ENCODE measurements at regions not wholly inside any gene's neighbourhood (a gene's known extent, or its start where the extent isn't known, plus 50 kb on each side); places are given as distances from the start of the nearest gene placed in this dataset.
"Not testable (repeated sequence)": the region's sequence is repeated elsewhere in the genome, so short reads cannot be mapped to it uniquely, and the experiment has no call there.

DNA sequence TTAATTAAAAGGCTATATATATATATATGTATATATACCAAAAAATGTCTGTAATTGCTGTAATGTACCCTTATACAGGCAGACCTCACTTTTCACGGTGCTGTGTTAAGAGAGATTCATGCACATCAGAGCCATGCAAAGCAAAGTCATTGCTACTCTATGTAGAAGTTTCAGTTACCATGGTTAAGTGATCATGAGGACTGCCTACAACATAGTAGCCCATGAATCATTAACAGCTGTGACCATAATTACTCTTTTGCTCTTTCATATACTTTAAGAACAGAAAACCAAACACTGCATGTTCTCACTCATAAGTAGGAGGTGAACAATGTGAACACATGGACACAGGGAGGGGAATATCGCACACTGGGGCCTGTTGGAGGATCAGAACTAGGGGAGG, 225.3 kb upstream of the EPHA3 start:
- DNase-seq (ENCODE audit: low spot score in 2 of 2) = no peak
- no peak for FAIRE-seq

DNA sequence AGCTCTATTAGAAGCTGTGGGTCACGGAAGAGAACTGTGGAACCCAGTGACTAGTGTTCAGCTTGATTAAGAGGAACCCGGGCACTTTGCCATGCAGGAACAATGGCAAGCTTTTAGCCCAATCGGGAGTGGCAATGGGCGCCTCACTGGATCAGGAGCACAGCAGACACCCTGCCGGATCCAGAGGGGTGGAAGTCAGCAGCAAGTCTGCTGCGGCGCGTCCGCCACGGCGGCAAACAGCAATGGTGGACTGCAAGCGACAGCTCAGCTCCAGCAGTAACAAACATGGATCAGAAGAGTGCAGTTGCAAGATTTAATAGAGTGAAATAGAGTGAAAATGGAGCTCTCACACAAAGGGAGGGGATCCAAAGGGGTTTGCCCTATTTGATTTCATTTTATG, 220.8 kb upstream of the EPHA3 start:
- FAIRE-seq; DNase-seq (ENCODE audit: low spot score in 2 of 2): not testable (repeated sequence)

DNA sequence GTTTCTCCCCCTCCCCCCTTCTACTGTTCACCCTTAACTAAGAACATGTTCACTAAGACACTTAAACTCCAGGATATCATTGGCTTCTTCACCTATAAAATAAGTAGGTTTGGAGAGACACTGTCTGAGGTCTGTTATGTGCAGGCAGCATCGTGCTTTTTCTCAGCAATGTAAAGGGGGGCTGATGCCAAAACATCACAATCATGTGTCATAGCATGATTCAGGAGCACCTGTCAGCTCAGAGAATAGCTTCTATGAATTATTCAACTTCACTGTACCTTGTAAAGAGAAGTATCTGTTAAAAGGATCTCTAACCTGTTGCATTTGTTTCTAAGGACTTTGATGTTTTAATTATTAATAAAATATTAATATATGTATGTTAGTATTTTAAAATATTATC, 211.4 kb upstream of the EPHA3 start:
- DNase-seq (ENCODE audit: low spot score in 2 of 2) = no peak
- FAIRE-seq = no peak

DNA sequence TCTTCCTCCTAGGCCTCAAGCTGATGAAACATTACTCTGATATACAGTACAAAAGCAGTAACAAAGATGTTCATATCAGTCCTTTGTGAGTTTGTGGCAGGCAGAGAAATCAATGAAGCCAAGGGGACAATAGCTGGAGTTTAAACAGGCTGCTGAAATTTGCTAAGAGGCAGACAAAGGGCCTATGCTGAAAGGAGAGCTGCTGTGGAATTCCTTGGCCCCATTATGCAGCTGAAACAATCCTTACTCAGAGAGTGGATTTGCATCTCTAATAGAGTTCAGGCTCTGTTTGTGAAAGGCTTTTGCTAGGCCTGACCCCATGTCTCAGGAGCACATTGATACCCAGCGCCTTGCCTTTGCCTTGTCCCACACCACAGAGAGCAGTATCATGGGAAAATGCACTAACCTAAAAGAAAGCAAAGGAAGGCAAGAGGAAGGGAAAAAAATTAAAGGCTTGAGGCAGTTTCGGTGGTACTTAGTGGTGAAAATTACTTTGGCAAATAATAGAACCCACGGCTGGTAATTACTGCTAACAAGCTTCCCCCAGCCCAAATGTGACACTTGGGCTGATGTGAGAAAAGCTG, 195.0 kb upstream of the EPHA3 start:
- no peak for FAIRE-seq
- peak in 1 of 2 donors; percentile 3 for DNase-seq (ENCODE audit: low spot score in 2 of 2)

DNA sequence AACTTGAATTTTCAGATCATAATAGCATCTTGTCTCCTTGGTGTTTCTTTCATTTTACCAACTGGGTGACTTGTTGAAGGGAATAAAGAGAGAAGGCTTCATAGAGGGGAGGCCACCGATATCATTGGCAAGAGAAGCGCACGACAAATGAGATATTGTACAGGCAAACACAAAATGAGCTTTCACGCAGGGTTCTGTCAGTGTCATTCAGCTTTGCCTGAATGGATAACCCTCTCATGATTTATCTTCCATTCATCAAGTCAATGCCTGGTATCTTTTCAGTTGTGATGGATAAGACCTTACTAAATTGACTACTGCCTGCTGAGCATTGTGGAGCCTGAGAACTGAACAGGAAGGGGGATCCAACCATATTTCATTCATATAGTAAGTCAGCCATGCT, 188.6 kb upstream of the EPHA3 start:
- FAIRE-seq (no peak), DNase-seq (ENCODE audit: low spot score in 2 of 2) (no peak)

DNA sequence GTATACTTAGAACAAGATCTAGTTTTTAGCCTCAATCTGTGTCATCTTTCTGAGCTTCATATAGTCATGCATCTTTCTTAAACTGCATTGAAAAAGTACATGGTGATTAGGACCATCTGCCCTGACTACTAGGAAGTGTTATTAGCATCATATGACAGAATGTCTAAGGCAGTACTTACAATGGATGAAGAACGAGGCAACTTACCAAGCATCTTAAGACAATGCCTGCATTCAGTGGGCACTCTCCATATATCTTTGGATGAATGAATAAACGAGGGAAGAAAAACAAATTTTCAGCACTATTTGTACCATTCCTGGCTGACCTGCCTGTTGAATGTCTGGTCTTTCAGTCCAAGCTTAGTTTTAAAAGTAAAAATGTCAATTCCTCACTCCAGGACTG, 185.4 kb upstream of the EPHA3 start:
- DNase-seq (ENCODE audit: low spot score in 2 of 2) (no peak), FAIRE-seq (no peak)

DNA sequence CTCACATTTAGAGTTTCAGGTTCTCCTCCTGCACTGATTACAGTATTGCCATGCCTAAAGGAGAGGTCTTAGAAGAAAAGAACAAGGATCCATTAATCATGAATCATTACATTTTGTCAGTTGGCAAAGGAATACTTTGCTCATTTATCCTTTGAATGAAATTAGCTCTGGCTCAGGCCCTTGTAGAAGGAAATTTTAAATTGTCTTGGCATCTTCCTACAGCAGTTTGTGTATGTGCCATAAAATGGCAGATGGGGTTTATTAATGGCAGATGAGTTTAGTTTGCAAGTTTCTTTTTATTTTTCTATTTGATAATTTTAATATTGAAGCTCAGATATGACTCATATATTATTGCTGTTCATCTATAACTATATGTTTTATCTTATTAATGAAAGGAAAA, 181.2 kb upstream of the EPHA3 start:
- no peak for DNase-seq (ENCODE audit: low spot score in 2 of 2)
- no peak for FAIRE-seq

DNA sequence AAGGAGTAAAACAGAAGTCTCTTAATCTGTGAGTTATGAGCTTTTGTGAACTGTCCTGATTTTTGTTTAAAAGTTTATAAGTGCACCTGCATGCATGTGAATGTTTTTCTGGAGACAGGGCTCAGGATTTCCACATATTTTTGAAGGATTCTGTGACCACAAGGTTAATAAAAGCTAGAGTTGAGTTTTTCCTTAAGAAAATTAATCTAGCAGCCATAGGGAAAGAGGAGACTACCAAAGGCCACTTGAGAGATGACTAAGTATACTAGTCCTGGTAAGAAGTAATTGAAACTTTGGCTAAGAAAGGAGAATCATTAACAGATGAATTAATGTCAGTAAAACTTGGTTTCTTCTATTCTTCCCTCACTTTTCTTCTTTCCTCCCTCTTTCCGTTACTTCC, 176.8 kb upstream of the EPHA3 start:
- no peak for FAIRE-seq
- DNase-seq (ENCODE audit: low spot score in 2 of 2) = no peak

DNA sequence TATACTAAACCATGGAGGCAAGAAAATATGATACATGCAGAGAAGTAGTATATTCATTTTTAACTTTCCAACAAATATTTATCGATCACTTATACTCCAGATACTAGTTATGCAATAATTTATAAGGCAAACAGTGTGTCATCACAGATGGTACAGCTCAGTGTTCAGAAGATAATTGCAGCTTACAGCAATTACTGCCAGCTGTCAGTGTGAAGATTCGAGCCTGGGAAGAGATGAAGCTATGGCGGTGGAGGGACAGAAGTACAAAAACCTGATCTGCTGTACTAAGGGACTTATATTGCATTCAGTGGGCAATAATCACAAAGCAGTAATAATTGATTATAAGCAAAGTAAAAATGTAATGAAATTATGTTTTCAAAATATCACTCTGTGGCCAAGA, 170.6 kb upstream of the EPHA3 start:
- DNase-seq (ENCODE audit: low spot score in 2 of 2) = no peak
- FAIRE-seq = no peak

DNA sequence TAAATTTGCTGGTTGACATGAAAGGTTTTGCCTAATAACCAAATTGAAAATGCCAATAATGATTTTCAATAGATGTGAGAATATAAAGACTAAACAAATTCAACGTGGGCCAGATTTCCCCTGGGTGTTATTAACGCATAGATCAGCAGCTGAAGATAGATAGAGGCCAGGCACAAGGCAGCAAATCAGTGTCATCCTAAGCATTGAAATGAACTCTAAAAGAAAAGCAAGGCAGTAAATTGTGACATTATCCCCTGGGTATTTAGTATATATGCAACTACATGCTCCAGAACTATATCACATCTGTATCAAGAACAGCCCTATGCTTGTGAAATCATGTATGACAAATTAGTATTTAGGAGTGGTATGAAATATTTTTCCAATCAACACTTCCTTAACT, 167.1 kb upstream of the EPHA3 start:
- DNase-seq (ENCODE audit: low spot score in 2 of 2) = no peak
- FAIRE-seq = no peak

DNA sequence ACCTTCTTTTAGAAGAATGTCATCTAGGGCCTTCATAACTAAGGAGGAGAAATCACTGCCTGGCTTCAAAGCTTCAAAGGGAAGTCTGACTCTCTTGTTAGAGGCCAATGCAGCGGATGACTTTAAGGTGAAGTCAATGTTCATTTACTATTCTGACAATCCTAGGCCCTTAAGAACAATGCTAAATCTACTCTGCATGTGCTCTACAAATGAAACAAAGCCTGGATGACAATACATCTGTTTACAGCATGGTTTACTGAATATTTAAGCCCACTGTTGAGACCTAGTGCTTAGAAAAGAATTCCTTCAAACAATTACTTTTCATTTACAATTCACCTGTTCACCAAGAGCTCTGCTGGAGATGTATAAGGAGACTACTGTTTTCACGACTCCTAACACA, 160.4 kb upstream of the EPHA3 start:
- DNase-seq (ENCODE audit: low spot score in 2 of 2) = no peak
- FAIRE-seq = no peak

DNA sequence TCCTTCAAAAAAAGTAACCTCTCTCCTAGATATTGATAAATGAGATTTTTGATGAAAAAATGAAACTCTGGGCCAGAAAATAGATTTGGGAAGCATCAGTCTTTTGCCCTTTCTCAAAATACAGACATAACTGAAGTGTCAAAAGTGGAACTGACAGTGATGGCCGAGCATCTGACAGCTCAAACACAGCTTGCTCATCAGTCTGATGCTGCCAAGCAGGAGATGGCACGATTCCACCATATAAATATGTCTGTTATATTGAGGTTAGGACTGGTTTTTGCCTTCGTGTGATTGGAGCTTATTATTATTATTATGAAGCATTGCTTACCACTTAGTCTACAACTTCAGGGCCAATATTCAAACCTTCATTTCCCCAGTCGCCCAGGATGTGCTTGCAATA, 152.6 kb upstream of the EPHA3 start:
- DNase-seq (ENCODE audit: low spot score in 2 of 2) (no peak), FAIRE-seq (no peak)

DNA sequence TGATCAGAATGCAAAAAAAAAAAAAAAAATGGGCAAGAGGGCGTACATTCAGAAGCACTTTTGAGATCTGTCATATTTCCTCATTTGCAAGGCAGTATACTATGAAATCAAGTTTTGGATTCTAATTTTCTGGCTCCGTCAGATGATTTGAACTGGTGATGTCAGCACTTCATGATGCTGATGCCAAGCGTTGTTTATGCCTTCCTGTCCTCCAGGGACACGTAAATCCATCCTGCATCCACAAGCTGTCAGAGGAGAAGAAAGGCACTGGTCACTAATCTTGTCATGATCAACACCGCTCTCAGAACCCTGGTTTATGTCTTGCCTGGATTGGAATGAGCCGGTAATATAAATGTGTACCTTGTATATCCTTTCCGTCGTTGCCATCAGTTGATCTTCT, 152.1 kb upstream of the EPHA3 start:
- FAIRE-seq (no peak), DNase-seq (ENCODE audit: low spot score in 2 of 2) (no peak)

DNA sequence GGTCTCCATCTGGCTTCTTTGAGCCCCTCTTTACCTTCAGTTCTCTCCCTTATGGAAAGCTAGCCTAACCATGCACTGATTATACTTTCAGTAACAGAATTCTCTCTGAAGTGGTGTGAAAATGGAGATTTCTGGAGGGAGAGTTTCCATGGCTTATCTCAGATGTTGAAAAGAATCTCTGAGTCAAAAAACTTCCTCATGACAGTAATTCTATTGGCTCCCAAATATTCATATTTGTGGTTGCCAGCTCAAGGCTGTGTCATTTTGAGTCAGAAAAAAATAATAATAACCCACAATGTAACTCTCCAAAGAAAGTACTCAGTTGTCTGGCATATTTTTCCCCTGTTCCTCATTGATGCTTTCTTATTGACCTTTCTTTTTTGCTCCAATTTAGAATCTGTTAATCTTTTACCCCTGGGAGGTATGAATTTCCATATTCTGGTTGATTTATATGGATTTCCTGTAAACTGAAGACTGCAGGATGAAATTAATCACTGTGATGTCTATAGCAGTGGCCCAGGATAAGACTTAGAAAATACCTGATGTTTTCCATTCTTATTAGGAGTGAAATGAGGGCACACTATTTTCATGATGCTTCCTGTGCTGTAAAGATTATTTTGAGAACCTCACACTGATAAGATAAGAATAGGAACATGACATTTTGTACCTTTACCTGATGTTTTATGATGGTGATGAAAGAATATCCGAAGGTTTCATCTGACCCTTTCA, 149.5 kb upstream of the EPHA3 start:
- FAIRE-seq (no peak), DNase-seq (ENCODE audit: low spot score in 2 of 2) (no peak)

DNA sequence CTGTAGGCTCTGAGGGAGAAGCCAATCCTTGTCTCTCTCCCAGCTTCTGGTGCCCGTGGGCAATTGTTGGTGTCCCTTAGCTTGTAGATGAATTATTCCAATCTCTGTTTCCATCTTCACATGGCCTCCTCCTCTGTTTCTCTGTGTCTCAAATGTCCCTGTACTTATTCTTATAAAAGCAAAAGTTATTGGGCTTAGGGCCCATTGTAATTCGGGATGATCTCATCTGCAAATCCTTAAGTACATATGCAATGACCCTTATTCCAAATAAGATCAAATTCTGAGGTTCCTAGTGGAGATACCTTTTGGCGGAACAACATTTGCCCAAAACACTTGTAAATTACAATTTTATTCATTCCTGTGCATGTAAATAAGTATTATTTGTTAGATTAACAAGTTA, 147.4 kb upstream of the EPHA3 start:
- FAIRE-seq = no peak

DNA sequence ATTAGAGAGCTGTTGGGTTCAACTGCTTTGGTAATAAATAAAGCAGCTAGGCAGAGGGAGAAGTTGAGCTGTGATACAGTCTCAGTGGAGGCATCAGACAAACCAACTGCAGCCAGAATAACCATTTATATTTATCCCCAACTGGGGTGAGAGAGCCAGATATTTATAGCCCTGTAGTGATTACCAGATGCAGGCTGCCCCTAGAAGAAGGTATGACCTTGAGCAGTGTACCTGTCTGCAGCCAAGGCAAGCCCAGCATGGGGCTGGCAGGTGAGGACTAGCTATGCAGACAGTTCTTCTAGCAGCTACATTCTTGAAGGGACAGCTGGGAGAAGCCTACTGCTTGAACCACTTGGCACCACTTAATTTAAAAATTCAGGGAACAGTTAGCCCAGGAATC, 144.4 kb upstream of the EPHA3 start:
- no peak for DNase-seq (ENCODE audit: low spot score in 2 of 2)
- no peak for FAIRE-seq

More for the DNA sequence above, 147.4 kb upstream of the EPHA3 start:
- no peak for DNase-seq (ENCODE audit: low spot score in 2 of 2)

DNA sequence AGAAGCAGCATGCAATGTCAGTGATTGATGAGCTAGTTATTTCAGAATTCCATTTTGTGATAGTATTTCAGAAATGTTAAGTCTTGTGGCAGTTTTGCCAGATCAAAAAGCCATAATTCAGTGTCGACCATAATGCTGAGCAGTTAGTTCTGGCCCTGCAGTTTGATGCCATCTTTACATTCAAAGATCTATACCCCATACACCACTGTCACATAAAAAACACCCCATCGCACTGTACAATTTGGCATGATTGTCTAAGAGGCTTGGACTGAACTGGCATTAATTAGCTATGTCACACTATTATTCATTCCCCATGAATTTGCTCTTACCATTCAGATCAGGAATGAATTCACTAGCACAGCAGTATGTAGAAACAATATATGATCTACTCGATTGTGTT, 127.7 kb upstream of the EPHA3 start:
- FAIRE-seq (no peak), DNase-seq (ENCODE audit: low spot score in 2 of 2) (no peak)

DNA sequence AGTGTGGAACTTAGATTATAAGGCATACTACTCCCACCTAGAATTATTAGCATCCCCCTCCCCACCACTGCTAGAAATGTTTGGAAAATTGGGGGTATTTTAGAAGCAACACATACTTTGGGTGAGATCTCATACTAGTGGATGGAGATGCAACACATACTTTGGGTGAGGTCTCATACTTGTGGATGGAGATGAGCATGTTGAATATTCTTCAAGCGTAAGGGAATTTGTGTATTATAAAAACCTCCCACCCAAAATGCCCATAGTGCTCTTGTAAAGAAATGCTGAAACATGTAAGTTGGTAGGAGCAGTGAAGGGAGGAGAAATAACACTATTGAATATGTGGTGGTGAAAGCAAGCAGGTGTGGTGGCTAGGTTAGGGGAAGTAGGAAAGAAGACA, 124.0 kb upstream of the EPHA3 start:
- FAIRE-seq (no peak), DNase-seq (ENCODE audit: low spot score in 2 of 2) (no peak)

DNA sequence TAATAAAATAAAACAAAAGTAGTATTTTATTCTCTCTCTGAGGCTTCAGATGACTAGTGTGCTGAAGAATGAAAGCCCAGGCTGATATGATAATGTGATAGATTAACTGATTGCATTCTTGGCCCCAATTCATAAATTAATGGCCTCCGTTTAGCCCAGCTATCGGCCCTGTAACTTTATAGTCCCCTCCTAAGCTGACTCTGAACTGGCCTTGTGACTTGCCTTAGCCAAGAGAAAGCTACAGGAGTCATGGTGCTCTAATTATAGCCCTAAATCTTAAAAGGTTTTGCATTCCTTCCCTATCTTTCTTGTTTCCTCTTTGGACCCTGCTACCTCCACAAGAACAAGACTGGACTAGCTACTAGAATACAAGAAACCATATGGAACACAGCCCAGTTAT, 123.2 kb upstream of the EPHA3 start:
- DNase-seq (ENCODE audit: low spot score in 2 of 2) = no peak
- no peak for FAIRE-seq

DNA sequence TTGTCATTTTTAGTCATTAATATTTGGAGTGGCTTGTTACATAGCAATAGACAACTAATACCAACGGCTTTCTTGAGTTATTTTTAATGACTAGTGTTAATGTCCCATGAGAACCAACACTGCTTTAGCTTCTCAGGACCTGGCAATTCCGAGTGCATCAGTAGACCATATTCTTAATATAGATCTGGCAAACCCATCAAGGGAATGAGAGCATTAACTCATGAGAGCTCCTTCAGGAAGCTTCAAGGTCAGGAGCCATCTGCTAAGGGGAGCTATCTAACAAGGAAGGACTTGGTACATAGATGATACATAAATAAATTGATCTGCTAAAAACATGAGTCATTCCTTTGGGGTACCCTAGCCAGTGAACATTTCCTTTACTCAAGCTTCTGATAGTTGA, 122.6 kb upstream of the EPHA3 start:
- FAIRE-seq (no peak), DNase-seq (ENCODE audit: low spot score in 2 of 2) (no peak)

DNA sequence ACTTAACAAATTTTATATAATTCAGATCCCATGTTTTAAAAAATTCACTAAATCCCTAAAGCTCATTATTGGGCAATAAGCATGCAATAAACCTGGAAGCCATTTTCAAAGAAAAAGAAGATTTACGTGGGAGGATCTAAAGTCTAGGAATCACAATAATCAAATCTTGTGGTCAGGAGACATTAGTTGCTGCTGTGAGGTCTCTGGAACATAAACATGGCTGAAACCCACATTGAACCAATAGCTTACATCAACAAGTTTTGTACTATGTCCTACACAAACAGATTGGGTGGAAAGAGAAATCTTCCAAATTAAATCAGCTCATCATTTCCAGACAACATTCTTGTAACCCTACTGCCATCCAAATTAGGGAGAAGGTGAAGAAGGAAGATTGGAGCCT, 121.9 kb upstream of the EPHA3 start:
- DNase-seq (ENCODE audit: low spot score in 2 of 2) (no peak), FAIRE-seq (no peak)

DNA sequence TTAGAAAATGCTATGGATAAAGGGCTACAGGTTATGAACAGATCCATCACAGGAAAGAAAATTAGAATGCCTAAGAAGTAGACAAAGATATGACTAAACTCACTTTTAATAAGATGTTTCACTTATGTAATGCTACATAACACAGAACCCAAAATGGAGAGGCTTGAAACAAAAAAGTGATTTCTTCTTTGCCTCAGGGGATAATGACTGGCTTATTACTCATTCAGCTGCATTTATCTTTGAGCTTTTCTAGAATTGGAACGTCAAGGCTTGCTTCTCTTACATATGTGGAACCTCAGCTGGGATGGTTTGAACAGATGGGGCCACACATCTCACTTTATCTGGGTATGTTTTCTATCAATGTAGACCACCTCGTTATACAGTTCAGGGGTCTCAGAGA, 120.6 kb upstream of the EPHA3 start:
- FAIRE-seq = no peak
- no peak for DNase-seq (ENCODE audit: low spot score in 2 of 2)

DNA sequence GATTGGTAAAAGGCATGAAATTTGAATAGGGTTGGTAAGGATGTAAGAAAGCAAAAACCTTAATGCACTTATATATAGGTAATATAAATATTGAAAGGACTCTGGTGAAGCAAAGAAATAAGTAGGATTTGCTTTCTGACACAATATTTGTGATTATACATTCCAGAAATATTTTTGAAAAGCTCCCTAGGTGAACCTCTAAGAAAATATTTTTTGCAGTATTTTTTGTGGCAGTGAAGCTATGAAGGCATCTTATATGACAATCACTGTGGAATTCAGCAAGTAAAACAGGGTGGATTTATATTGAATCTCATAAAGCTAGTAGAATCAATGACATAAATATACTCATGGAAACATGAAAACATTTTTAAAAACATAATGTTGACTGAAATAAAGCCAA, 119.6 kb upstream of the EPHA3 start:
- DNase-seq (ENCODE audit: low spot score in 2 of 2) (no peak), FAIRE-seq (no peak)
